OCI-LY7 (cell line): ENCODE measurements at regions not wholly inside any gene's neighbourhood (a gene's known extent, or its start where the extent isn't known, plus 50 kb on each side); places are given as distances from the start of the nearest gene placed in this dataset.

Experiments
- BruUV-seq: library from RNA; stranded (reverse); fragments of 400-500 nt; replicated peaks from 2 replicates; lab custom pipeline; 2021; lab: Mats Ljungman, UMichigan
- CTCF ChIA-PET: fragments of 300-600 bp; sonication (Branson Sonifier 250); formaldehyde crosslinking; loops from one replicate; lab custom pipeline; 2022; ENCODE audit warnings: antibody characterized with exemption; ENCODE audit not compliant: unreplicated experiment; lab: Charles Lee
- POLR2A ChIA-PET: fragments of 300-600 bp; sonication (Branson Sonifier 250); formaldehyde crosslinking; loops from one replicate; lab custom pipeline; 2022; ENCODE audit warnings: antibody characterized with exemption; lab: Charles Lee
- DNase-seq: peaks from one replicate; pipeline ENCODE4 v3.0.0-alpha.2; 2015; ENCODE audit warnings: low spot score
- H2AFZ ChIP-seq: fragments of 200-600 bp; sonication (generic), shearing (Covaris generic); 2 replicates; pipeline ENCODE4 v1.6.1; 2014; ENCODE audit warnings: mild to moderate bottlenecking, antibody characterized with exemption, low read length, moderate library complexity
- H3K27ac ChIP-seq: fragments of 200-600 bp; sonication (generic); 2 replicates; pipeline ENCODE4 v1.5.1; 2014; ENCODE audit warnings: mixed run types, low read depth, mild to moderate bottlenecking, moderate library complexity, low read length, inconsistent platforms; ENCODE audit not compliant: poor library complexity, severe bottlenecking
- H3K36me3 ChIP-seq: fragments of 200-600 bp; sonication (generic); 2 replicates; pipeline ENCODE4 v1.6.1; 2014; ENCODE audit warnings: mild to moderate bottlenecking, antibody characterized with exemption, low read length, moderate library complexity, mixed read lengths; ENCODE audit not compliant: insufficient read depth
- H3K4me1 ChIP-seq: fragments of 200-600 bp; sonication (generic); 2 replicates; pipeline ENCODE4 v1.5.1; 2014; ENCODE audit warnings: mild to moderate bottlenecking, low read length; ENCODE audit not compliant: insufficient read depth, poor library complexity, severe bottlenecking
- H3K4me2 ChIP-seq: fragments of 200-600 bp; sonication (generic); 2 replicates; pipeline ENCODE4 v1.6.1; 2014; ENCODE audit warnings: mild to moderate bottlenecking, low read length
- H3K4me3 ChIP-seq: fragments of 200-600 bp; sonication (generic); 2 replicates; pipeline ENCODE4 v1.5.1; 2014; ENCODE audit warnings: mild to moderate bottlenecking, low read depth, low read length; ENCODE audit not compliant: poor library complexity, severe bottlenecking
- H3K79me2 ChIP-seq: fragments of 200-600 bp; sonication (generic); 2 replicates; pipeline ENCODE4 v1.6.1; 2016; ENCODE audit warnings: low read depth, mild to moderate bottlenecking, low read length, moderate library complexity, mixed read lengths; ENCODE audit not compliant: insufficient read depth
- H3K9me2 ChIP-seq: fragments of 200-600 bp; sonication (generic); 2 replicates; pipeline ENCODE4 v1.6.1; 2016; ENCODE audit warnings: mild to moderate bottlenecking, low read length, mixed read lengths; ENCODE audit not compliant: insufficient read depth
- H3K9me3 ChIP-seq: fragments of 200-600 bp; sonication (generic); 2 replicates; pipeline ENCODE4 v1.6.1; 2014; ENCODE audit warnings: mild to moderate bottlenecking, mixed run types, low read length, mixed read lengths
- H4K20me1 ChIP-seq: fragments of 200-600 bp; sonication (generic); 2 replicates; pipeline ENCODE4 v1.6.1; 2014; ENCODE audit warnings: mild to moderate bottlenecking, antibody characterized with exemption, low read length, moderate library complexity, mixed read lengths; ENCODE audit not compliant: insufficient read depth
- CTCF ChIP-seq: fragments of 200-600 bp; sonication (generic); conservative IDR thresholded peaks from 2 replicates; pipeline ENCODE4 v1.5.1; 2014; ENCODE audit warnings: mild to moderate bottlenecking, antibody characterized with exemption, low read length, moderate library complexity, mixed read lengths
- EZH2phosphoT487 ChIP-seq: fragments of 200-600 bp; sonication (generic); IDR thresholded peaks from 2 replicates; pipeline ENCODE4 v1.6.1; 2018; ENCODE audit warnings: low read depth, borderline replicate concordance, mild to moderate bottlenecking, mixed run types, antibody characterized with exemption, low read length, moderate library complexity, mixed read lengths
- intact Hi-C: fragments of 100-400 bp; cut with micrococcal nuclease; formaldehyde crosslinking; loops from one replicate; pipeline ENCODE4 v1.10.0; 2022; ENCODE audit not compliant: unreplicated experiment

DNA sequence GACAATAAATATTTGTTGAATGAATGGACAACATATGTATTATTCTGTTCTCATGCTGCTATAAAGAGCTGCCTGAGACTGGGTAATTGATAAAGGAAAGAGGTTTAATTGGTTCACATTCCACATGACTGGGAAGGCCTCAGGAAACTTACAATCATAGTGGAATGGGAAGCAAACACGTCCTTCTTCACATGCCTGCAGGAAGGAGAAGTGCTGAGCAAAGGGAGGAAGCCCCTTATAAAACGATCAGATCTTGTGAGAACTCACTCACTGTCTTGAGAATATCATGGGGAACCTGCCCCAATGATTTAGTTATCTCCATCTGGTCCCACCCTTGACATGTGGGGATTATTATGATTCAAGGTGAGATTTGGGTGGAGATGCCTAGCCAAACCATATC lies 233.9 kb upstream of the AADAT start:
- Histone ChIP-seq H4K20me1 (no peaks in the 10 kb centered on the region), H3K9me3 (no peaks in the 10 kb centered on the region), H3K4me2 (no peak overlapping the region), H3K79me2 (no peaks in the 10 kb centered on the region), H3K36me3 (no peaks in the 10 kb centered on the region), H3K9me2 (no peaks in the 10 kb centered on the region), H3K27ac (no peak overlapping the region), H3K4me3 (no peak overlapping the region), H3K4me1 (no peaks in the 10 kb centered on the region), H2AFZ (no peak overlapping the region)
- CTCF ChIA-PET, result no interaction called here
- intact Hi-C loops, result no loop called here
- DNase-seq, result no peak
- TF ChIP-seq CTCF, result no peak
- TF ChIP-seq EZH2phosphoT487, result no peak
- no TSS peak for BruUV-seq
- POLR2A ChIA-PET, result interaction anchor here (0.6 to 1.3 kb wide), 2 partner anchors 90 to 185 kb away, joined by 4 to 6 read pairs; no protein-coding TSS in a partner anchor

- Histone ChIP-seq H2AFZ (no peak overlapping the region), H3K9me3 (no peaks in the 10 kb centered on the region), H3K27ac (no peak overlapping the region), H3K4me2 (no peak overlapping the region), H3K36me3 (no peaks in the 10 kb centered on the region), H3K4me1 (no peaks in the 10 kb centered on the region), H3K79me2 (no peaks in the 10 kb centered on the region), H3K9me2 (no peaks in the 10 kb centered on the region), H3K4me3 (no peak overlapping the region), H4K20me1 (no peaks in the 10 kb centered on the region)
- ChIA-PET POLR2A (no interaction called here), CTCF (no interaction called here)
- TF ChIP-seq CTCF, result no peak
- no peak for TF ChIP-seq EZH2phosphoT487
- no peak for DNase-seq
- intact Hi-C loops, result no loop called here
- no TSS peak for BruUV-seq
Observed at GRCh38 chr4:170307182-170307581, 217.4 kb upstream of the AADAT start.

DNA sequence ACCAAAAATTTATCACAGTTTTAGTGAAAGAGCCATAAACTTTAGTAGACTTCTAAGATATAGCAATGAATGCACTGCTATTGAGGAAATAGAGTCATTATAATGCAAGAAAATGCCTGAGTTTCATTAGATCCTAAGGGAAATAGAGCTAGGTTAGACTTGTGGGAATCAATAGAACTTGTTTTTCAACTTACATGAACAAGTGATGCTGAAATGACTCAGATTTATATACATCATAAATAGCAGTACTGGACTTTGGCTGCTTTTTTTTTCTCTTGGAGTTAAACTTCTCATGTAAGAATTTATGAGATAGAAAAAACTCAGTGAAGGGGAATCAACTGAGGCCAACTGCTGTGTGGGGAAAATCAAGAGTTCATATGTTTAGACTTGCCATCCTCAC lies 216.5 kb upstream of the AADAT start:
- no TSS peak for BruUV-seq
- H3K4me1 ChIP-seq, result no peaks in the 10 kb centered on the region
- POLR2A ChIA-PET, result interaction anchor here (0.6 kb wide), 1 partner anchor 78 kb away, joined by 3 read pairs; no protein-coding TSS in a partner anchor
- no peak overlapping the region for H3K4me2 ChIP-seq
- H3K4me3 ChIP-seq, result no peak overlapping the region
- no peak for DNase-seq
- no peaks in the 10 kb centered on the region for H3K79me2 ChIP-seq
- no peaks in the 10 kb centered on the region for H4K20me1 ChIP-seq
- intact Hi-C loops, result no loop called here
- H3K9me3 ChIP-seq, result no peaks in the 10 kb centered on the region
- CTCF ChIA-PET, result no interaction called here
- no peak overlapping the region for H2AFZ ChIP-seq
- no peaks in the 10 kb centered on the region for H3K36me3 ChIP-seq
- H3K9me2 ChIP-seq, result no peaks in the 10 kb centered on the region
- H3K27ac ChIP-seq, result no peak overlapping the region
- TF ChIP-seq EZH2phosphoT487 (no peak), CTCF (no peak)
